Cardiac septum (tissue), 1 donor: ENCODE measurements at regions not wholly inside any gene's neighbourhood (a gene's known extent, or its start where the extent isn't known, plus 50 kb on each side); places are given as distances from the start of the nearest gene placed in this dataset.
"Not testable (repeated sequence)": the region's sequence is repeated elsewhere in the genome, so short reads cannot be mapped to it uniquely, and the experiment has no call there.

ENCODE experiments used
- DNase-seq: peaks from one replicate; pipeline ENCODE4 v3.0.0-alpha.2; 2020; ENCODE audit warnings: low spot score
- intact Hi-C: fragments of 100-400 bp; cut with DNase I; formaldehyde crosslinking; loops from one replicate; pipeline ENCODE4 v1.14.0; 2022
- donor health status: DM: no; HTN: no; CAD: no.

DNA sequence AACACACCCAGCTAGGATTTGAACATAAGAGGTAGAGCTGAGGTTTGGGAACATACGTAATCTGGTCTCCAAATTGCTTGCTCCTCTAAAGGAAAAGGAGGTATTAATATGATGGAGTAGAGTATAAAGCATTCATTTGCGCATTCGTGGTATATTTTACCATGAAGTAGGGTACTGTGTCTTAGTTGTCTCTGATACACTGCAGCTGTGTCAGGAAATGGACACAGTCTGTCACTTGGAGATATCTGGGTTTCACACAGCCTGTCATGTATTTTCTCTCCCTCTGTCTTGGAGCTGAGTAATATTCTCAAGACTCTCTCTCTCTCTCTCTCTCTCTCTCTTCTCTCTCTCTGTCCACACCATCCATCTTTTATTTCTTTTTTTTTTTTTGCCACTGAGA, 274.8 kb upstream of the UGT8 start:
- DNase-seq, result no peak
- intact Hi-C loops, result no loop called here

DNA sequence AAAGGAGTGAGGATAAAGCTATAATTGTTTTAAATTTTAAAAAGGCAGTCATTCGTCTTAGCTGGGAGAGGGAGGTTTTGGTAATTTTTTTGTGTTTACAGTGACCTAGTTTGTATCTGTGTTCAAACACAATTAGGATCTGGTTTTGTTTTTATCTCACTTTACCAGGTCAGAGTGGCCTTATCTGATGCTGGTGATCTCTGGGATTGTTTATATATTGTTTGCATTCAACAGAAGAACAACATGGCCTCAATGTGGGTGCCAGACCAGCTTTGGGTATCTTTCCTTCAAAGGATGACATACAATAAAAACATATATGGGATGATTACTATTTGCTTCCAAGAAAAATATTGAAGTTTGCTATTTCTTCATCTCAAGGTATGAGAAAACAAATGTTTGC, 272.2 kb upstream of the UGT8 start:
- intact Hi-C loops, result no loop called here
- DNase-seq, result no peak

DNA sequence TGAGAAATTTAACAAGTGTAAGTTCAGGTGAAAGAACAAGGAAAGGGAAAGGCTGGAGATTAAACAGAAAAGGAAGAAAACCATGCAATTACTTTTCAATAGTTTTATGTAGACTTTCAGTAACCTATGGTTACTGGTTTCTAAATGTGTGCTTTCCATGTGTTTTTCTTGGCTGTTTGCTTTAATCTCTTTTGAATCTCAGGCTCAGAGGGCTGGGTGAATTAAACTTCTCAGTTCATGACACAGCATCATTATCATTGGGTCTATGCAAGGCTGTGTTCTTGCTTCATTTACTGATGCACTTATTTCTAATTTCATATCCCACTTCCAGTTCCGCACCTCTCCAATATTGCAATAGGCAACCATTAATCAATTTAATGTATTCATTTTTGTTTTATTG, 266.5 kb upstream of the UGT8 start:
- intact Hi-C loops, result no loop called here
- DNase-seq, result no peak

DNA sequence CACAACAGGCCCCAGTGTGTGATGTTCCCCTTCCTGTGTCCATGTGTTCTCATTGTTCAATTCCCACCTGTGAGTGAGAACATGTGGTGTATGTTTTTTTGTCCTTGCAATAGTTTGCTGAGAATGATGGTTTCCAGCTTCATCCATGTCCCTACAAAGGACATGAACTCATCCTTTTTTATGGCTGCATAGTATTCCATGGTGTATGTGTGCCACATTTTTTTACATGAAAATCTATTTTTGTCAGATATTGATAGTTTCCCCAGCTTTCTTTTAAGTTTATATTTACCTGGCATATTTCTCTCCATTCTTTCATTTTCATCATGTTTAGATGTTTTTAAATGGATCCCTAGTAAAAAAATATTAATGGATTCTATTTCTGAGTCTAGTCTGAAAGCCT, 264.2 kb upstream of the UGT8 start:
- DNase-seq, intact Hi-C loops: not testable (repeated sequence)

DNA sequence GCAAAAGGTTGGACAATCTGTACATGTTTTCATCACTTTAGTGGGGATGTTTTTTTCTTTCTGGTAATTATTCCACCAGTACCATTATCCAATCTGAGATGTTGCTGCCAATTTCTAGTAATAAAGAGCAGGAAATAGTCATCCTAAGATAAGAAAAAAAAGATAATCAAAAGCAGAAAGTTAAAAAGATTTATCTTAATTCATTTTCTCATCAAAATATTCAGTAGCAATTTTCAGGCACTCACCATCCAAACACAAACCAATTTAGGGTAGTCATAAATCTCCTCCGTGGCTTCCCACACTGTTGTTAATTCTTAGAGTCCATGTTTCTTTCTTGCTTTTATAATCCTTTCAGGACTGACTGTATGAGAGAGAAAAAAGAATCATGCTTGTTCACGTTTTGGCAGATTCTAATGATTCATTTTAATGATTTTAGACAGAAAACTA, 263.7 kb upstream of the UGT8 start:
- no peak for DNase-seq
- intact Hi-C loops, result no loop called here

DNA sequence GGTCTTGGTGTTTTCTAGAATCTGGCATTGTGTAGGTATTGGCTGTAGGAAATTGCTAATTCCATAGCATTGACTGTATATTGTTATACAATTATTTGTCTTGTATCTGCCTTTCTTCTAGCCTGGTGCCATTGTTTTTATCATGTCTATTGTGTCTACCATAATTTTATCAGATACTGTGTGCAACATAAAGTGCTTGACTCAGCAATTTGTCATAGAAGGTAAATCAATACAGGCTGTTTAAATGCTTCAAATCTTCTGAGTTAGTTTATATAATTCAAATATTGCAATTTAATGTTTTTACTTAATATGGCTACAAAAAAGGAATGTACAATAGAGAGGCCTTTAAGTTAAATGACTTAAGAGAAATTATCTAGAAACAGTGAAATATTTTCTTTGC, 263.3 kb upstream of the UGT8 start:
- no peak for DNase-seq
- intact Hi-C loops, result no loop called here

DNA sequence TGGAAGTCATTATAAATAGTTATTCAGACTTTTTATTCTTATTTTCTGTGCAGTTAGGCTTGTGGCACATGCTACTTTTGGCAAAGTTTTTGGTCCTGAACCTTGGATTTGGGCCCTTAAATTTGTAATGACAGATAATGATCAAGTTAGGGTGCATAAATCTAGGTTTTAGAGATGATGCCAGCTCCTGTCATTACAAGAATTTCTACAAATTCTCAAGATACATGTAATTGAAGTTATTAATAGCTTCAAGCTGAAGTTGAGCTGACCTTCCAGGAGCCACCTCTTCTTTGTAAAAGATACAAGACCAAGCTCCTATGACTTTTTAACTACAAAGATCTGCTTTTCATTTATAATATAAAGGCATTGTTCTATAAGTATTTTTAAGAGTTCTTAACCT, 255.6 kb upstream of the UGT8 start:
- DNase-seq, result no peak
- intact Hi-C loops, result no loop called here

DNA sequence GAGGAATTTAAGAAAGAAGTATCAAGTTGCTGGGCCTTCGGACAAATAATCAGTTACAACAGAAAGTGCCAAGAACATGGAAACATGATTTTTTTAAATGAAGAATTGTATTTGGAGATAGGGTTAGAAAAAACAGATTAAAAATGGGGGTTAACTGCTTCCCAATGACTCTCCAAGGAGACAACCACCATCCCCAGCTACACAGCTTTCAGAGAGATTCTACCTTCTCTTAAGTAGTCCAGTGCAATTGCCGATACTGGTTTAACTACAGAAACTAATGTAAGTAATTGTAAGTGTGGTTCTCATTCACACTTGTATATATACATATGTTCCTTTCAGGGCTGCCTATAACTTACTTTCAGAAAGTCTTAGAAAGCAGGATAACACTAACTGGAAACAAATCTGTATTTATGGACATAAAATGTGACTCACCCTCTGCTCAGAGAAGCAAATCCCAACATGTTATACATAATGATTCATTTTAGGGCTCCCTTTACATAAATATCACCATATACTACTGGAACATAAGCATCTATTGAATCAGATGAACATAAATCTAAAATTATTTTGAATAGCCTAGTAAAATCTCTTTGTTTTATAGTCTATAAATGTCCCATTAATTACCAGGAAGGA, 248.9 kb upstream of the UGT8 start:
- intact Hi-C loops, result no loop called here
- DNase-seq, result no peak

DNA sequence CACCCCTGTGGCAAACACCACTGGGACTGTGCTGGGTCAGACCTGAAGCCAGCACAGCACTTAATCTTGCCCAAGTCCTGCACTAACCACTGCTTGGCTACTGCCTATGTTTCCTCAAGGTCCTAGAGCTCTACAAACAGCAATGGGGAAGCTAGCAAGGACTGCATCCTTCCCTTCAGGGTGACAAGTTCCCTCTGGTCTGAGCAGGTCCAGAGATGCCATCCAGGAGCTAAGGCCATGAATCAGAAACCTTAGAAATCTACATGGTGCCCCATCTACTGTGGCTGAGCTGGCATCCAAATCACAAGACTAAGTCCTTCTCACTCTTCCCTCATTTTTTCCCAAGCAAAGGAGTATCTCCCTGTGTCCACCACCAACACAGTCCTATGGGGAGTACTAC, 239.7 kb upstream of the UGT8 start:
- no peak for DNase-seq
- intact Hi-C loops, result no loop called here

DNA sequence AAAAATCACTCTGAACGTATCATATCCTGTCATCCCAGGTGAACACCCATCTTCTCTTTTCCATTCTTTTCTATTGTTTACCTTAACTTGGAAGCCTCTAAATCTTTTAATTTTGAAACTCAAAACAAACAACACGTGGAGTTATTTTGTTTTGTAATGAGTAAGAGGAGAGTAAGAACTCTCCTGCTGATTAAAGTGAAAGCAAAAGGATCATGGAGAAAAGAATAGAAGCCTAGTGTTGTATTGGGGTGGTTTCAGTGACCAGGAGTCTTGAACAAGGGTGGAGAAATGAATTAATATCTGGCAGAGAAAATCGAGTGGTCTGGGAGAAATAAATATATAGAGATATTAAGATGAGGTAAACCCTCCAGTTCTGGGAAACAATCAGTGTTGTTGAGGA, 237.4 kb upstream of the UGT8 start:
- intact Hi-C loops, result no loop called here
- no peak for DNase-seq

DNA sequence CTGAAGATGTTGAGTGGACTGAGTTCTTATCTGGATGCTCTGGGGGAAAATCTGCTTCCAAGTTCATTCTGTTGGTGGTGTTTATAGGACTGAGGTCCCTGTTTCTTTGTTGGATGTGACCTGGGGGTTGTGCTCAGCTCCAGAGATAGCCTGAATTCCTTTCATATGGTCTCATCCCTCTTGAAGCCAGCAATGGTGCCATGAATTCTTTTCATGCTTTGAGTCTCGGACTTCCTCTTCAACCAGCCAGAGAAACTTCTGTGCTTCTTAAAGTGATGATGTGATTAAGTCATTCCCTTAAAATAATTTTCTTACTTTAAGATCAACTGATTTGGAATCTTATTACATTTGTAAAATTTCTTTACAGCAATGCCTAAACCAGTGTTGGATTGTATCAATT, 233.8 kb upstream of the UGT8 start:
- intact Hi-C loops, result no loop called here

DNA sequence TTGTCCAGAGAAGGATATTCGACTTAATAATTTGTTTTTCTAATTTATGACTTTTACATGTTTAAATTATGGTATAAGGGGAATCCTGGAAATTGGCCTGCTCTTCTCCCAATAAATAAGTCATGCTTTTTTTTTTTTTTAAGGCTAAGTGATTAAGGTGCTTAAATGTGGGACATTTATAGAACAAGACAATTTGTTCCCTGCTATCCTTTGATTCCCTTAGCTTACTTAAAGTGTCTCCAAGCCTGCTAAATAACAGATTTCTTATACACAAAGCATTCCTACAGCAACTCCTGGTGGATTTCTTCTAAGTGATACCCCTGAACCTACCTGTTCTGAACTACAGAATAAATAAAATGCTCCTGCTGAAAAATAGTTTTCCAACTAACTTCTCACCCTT, 233.0 kb upstream of the UGT8 start:
- intact Hi-C loops, result no loop called here
- no peak for DNase-seq

More for the DNA sequence above, 233.8 kb upstream of the UGT8 start:
- DNase-seq, result no peak

DNA sequence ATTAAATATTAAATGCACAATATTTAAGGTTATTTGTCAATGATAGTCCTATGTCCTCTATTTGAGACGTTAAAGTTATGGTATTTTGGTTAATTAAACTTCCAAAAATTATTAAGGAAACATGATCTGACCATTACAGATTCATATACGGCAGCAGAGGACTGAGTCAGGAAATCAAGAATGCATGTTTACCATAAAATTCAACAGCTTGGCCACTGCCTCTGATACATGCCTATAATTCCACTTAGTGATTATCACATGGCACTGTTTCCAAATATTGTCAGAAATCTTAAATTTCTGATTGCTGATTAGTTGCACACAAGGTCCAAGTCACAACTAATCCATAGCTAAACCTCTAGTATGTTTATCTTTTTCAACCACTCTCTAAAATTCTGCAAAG, 232.2 kb upstream of the UGT8 start:
- intact Hi-C loops, result no loop called here
- DNase-seq, result no peak

DNA sequence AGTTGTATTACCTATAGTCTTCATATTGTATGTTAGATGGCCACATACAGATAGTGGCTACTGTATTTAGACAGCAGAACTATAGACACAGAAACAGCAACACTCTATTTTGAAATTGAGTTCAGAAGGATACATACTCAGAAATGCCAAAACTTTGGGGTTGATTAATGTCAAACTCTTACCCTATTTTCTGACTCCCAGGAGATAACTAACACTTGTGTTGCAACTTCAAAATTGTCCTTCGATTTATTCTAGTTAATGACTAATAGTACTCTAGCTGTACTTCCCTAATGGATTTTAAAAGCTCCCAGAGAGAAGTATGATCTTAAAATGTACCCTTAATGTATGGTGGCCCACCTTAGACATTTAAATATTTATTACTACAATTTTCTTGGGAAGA, 229.9 kb upstream of the UGT8 start:
- intact Hi-C loops, result no loop called here
- DNase-seq, result no peak

DNA sequence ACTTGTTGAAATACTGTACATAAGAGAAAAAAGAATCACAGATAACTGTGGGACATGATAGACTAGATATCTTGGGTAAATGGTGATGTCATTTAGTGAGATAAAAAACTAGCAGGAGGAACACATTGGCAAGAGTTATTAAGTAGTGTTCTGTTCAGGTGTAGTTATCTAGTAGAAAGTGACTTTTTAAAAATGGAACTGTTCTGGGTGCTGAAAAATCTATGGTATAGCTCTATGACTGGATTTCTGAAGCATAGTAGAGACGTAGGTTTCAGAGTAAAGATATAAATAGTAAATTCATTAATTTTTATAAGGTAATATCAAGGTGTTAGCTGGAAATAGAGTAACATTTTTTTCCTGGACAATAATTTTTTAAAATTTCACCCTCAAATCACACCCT, 225.1 kb upstream of the UGT8 start:
- DNase-seq, result no peak
- intact Hi-C loops, result loop anchor here (10.0 kb wide), 1 partner anchor 609 kb away; the partner anchor contains the start of gene CAMK2D

DNA sequence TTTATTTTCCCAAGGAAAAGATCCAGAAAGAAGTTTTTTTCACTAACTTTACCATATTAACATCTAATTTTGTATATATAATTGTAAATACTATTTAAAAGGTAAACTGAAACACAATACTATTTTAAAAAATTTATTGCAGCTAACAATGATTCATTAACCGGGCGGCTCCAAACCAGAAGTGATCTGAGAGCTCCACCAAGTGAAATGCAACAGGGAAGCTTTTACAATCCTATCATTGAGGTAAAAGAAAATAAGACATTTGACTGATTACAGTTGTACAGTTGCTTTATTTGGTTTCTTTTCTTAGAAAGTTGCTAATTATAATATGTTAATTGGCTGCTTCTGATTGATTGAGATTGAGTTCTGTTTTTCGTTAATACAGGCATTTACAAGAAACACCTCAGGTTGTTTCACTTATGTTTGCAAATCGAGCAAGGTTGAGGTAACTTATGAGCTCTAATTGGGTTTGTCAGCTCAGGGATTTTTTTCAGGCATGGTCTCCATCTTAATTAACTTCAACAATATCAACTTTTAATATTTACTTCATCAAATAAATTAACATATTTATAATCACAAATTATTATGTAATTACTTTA, 220.2 kb upstream of the UGT8 start:
- intact Hi-C loops, result loop anchor here (2.0 to 10.0 kb wide), 2 partner anchors 170 to 614 kb away; partner anchors contain the start of gene CAMK2D

DNA sequence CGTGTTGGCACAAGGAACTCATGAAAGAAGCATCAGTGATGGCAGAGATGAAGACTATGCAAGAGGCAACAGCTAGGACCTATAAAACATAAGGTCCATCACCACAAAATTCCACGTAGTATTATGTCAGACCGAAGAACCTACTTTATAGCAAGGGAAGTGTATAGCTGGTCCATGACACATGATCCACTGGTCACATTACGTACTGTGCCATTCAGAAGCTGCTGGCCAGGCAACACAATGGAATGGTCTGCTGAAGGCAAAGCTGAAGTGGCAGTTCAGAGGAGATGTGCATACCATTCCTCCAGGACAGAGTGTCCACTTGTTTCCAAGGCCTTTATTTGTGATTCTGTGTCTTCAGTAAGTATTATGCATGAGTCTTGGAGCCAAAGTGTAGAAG, 215.5 kb upstream of the UGT8 start:
- no peak for DNase-seq

More for the DNA sequence above, 220.2 kb upstream of the UGT8 start:
- no peak for DNase-seq

DNA sequence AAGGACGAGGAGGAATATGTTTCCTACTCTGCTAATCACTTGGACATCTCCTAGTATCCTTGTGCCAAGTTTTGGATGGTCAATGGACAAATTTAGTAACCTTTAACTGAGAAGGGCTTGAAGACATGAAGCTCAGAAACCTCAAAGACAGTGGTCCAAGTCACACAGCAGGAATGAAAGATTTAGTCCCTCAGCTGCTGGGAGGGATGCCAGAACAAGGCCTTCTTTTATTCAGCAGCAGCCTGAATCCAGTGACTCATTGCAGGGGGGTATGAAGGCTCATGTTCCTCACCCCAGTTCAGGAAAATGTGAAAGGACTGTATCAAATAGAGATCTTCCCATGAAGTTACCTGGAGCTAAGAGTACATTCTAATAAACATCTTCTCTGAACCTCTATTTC, 214.9 kb upstream of the UGT8 start:
- intact Hi-C loops, result loop anchor here (5.0 to 10.0 kb wide), 4 partner anchors 299 to 989 kb away; no protein-coding TSS in a partner anchor
- DNase-seq, result no peak

More for the DNA sequence above, 215.5 kb upstream of the UGT8 start:
- intact Hi-C loops, result loop anchor here (5.0 to 10.0 kb wide), 4 partner anchors 298 to 988 kb away; no protein-coding TSS in a partner anchor

DNA sequence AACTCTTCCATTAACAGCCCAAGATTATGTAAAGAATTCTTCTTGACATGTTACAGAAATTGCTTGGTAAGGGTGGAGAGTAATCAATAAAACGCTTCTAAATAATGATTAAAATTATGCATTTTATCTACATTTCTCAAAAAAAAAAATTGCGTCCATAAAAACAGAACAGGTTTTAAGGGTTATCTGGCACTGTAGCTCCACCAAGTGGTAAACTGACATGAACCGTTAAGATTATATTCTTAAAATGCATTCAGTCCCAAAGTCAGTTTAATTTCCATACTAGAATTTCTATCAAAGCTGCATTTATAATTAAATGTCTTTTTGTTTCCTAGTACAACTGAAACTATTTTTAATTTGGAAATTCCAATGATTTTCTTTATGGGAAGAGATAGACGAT, 214.0 kb upstream of the UGT8 start:
- intact Hi-C loops, result loop anchor here (5.0 to 10.0 kb wide), 6 partner anchors 273 to 990 kb away; no protein-coding TSS in a partner anchor

DNA sequence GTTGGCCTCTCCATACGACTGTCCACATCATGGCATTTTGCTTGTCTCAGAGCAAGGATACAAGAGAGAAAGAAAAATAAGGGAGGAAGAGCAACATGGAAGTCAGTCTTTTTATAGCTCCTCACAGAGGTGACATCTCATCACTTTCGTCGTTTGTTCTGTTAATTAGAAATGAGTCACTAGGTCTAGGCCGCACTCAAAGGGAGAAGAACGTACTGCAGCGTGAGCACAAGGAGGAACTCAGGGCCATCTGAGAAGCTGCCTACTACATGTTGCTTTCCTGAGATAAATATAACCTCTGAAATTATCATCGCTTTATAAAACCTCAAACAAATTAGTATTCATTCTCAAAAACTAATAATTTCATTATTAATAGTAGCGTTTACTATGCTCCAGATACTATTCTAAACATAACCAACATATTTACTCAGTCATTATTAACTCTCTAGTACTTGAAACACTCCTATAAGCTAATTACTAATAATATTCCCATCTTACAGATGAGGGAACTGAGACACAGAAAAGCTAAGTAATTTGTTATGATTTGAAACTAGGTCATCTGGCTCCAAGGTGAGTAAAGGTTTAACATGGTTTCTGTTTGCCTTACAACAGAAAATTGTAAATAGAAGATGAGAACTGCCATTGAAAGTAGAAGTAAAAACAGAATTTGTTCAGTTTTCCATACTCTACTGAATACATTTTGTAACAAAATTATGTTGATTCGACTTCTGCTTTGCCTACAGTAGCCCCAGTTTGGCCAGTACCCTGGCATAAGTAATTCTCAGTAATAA, 213.2 kb upstream of the UGT8 start:
- intact Hi-C loops, result loop anchor here (5.0 to 10.0 kb wide), 5 partner anchors 272 to 991 kb away; no protein-coding TSS in a partner anchor
- DNase-seq, result no peak

More for the DNA sequence above, 214.0 kb upstream of the UGT8 start:
- DNase-seq, result no peak
